H9 (cell line): ENCODE measurements at regions not wholly inside any gene's neighbourhood (a gene's known extent, or its start where the extent isn't known, plus 50 kb on each side); places are given as distances from the start of the nearest gene placed in this dataset.

Source experiments
- DNase-seq: peaks from one replicate; pipeline ENCODE4 v3.0.0-alpha.2; 2017
- H2AFZ ChIP-seq: one replicate; pipeline ENCODE4 v1.6.1; 2013; ENCODE audit warnings: mild to moderate bottlenecking, low read length, control low read depth, moderate library complexity
- H2AK5ac ChIP-seq: 2 replicates; pipeline ENCODE4 v1.6.1; 2013; ENCODE audit warnings: low read length, control low read depth, mixed read lengths; ENCODE audit not compliant: insufficient read length
- H2BK120ac ChIP-seq: one replicate; pipeline ENCODE4 v1.6.1; 2013; ENCODE audit warnings: low read depth, mild to moderate bottlenecking, low read length, control low read depth, inconsistent platforms; ENCODE audit not compliant: poor library complexity, severe bottlenecking
- H2BK12ac ChIP-seq: 2 replicates; pipeline ENCODE4 v1.6.1; 2013; ENCODE audit warnings: low read length, control low read depth, mixed read lengths, low read depth; ENCODE audit not compliant: insufficient read length
- H2BK15ac ChIP-seq: 2 replicates; pipeline ENCODE4 v1.6.1; 2013; ENCODE audit warnings: low read depth, low read length, control low read depth
- H2BK20ac ChIP-seq: one replicate; pipeline ENCODE4 v1.6.1; 2013; ENCODE audit warnings: low read depth, mild to moderate bottlenecking, low read length, control low read depth, inconsistent platforms; ENCODE audit not compliant: poor library complexity, severe bottlenecking
- H2BK5ac ChIP-seq: 2 replicates; pipeline ENCODE4 v1.6.1; 2013; ENCODE audit warnings: low read length, control low read depth, mixed read lengths; ENCODE audit not compliant: insufficient read length
- H3K14ac ChIP-seq: 2 replicates; pipeline ENCODE4 v1.6.1; 2013; ENCODE audit warnings: low read length, control low read depth; ENCODE audit not compliant: insufficient read depth
- H3K18ac ChIP-seq: 2 replicates; pipeline ENCODE4 v1.6.1; 2013; ENCODE audit warnings: low read depth, mild to moderate bottlenecking, mixed read lengths, low read length, control low read depth; ENCODE audit not compliant: insufficient read length
- H3K23ac ChIP-seq: 2 replicates; pipeline ENCODE4 v1.6.1; 2013; ENCODE audit warnings: low read length, control low read depth, mixed read lengths, low read depth; ENCODE audit not compliant: insufficient read length
- H3K23me2 ChIP-seq: 2 replicates; pipeline ENCODE4 v1.6.1; 2013; ENCODE audit warnings: low read depth, mild to moderate bottlenecking, mixed read lengths, low read length, control low read depth; ENCODE audit not compliant: insufficient read length, poor library complexity, severe bottlenecking
- H3K27ac ChIP-seq: 2 replicates; pipeline ENCODE4 v1.5.1; 2013; ENCODE audit warnings: low read length, control low read depth, mixed read lengths, low read depth; ENCODE audit not compliant: insufficient read length
- H3K27me3 ChIP-seq: 2 replicates; pipeline ENCODE4 v1.6.1; 2013; ENCODE audit warnings: low read length, control low read depth, inconsistent platforms; ENCODE audit not compliant: insufficient read depth
- H3K4ac ChIP-seq: 2 replicates; pipeline ENCODE4 v1.6.1; 2013; ENCODE audit warnings: low read depth, mild to moderate bottlenecking, control low read depth, inconsistent platforms, low read length, moderate library complexity
- H3K4me1 ChIP-seq: 2 replicates; pipeline ENCODE4 v1.6.1; 2013; ENCODE audit warnings: low read length, control low read depth, inconsistent platforms; ENCODE audit not compliant: insufficient read depth
- H3K4me2 ChIP-seq: 2 replicates; pipeline ENCODE4 v1.6.1; 2013; ENCODE audit warnings: low read length, control low read depth, mixed read lengths; ENCODE audit not compliant: insufficient read length, insufficient read depth
- H3K56ac ChIP-seq: 2 replicates; pipeline ENCODE4 v1.6.1; 2013; ENCODE audit warnings: low read depth, mild to moderate bottlenecking, mixed read lengths, low read length, control low read depth; ENCODE audit not compliant: insufficient read length
- H3K79me1 ChIP-seq: 2 replicates; pipeline ENCODE4 v1.6.1; 2013; ENCODE audit warnings: low read depth, mild to moderate bottlenecking, moderate library complexity, low read length, control low read depth, inconsistent platforms; ENCODE audit not compliant: insufficient read depth, poor library complexity, severe bottlenecking
- H3K79me2 ChIP-seq: 2 replicates; pipeline ENCODE4 v1.6.1; 2013; ENCODE audit warnings: low read length, control low read depth, inconsistent platforms; ENCODE audit not compliant: insufficient read depth
- H3K9ac ChIP-seq: 2 replicates; pipeline ENCODE4 v1.6.1; 2013; ENCODE audit warnings: low read length, control low read depth, mixed read lengths; ENCODE audit not compliant: insufficient read length; ENCODE audit errors: extremely low read depth
- H3K9me3 ChIP-seq: one replicate; pipeline ENCODE4 v1.6.1; 2013; ENCODE audit warnings: low read depth, low read length, inconsistent platforms; ENCODE audit not compliant: control insufficient read depth
- H3T11ph ChIP-seq: one replicate; pipeline ENCODE4 v1.6.1; 2013; ENCODE audit warnings: mild to moderate bottlenecking, low read length, control low read depth, inconsistent platforms
- H4K20me1 ChIP-seq: one replicate; pipeline ENCODE4 v1.6.1; 2013; ENCODE audit not compliant: control insufficient read depth, insufficient read length, insufficient read depth
- H4K5ac ChIP-seq: 2 replicates; pipeline ENCODE4 v1.6.1; 2013; ENCODE audit warnings: low read depth, mild to moderate bottlenecking, mixed read lengths, low read length, control low read depth; ENCODE audit not compliant: insufficient read length
- H4K8ac ChIP-seq: replicated peaks from 2 replicates; pipeline ENCODE4 v1.6.1; 2013; ENCODE audit warnings: low read length, control low read depth, mixed read lengths, low read depth; ENCODE audit not compliant: insufficient read length
- H4K91ac ChIP-seq: 2 replicates; pipeline ENCODE4 v1.6.1; 2013; ENCODE audit warnings: low read depth, mild to moderate bottlenecking, moderate library complexity, mixed read lengths, low read length, control low read depth; ENCODE audit not compliant: insufficient read length
- H3K27ac Mint-ChIP-seq, 3 experiments: 2 replicates in 2 of 3; 3 replicates in 1 of 3; pipeline ENCODE4 v1.8.0; 2020 to 2021; ENCODE audit warnings: mixed read lengths in 3 of 3, mild to moderate bottlenecking in 1 of 3, moderate library complexity in 1 of 3
- H3K27me3 Mint-ChIP-seq: 2 replicates; pipeline ENCODE4 v1.8.0; 2021; ENCODE audit warnings: low read depth, mild to moderate bottlenecking, moderate library complexity, mixed read lengths
- H3K36me3 Mint-ChIP-seq, 3 experiments: 2 replicates in 2 of 3; 3 replicates in 1 of 3; pipeline ENCODE4 v1.8.0; 2020 to 2021; ENCODE audit warnings: low read depth in 3 of 3, mixed read lengths in 3 of 3; ENCODE audit not compliant: insufficient read depth in 1 of 3
- H3K4me1 Mint-ChIP-seq, 2 experiments: 2 replicates each; pipeline ENCODE4 v1.8.0; 2020; ENCODE audit warnings: mixed read lengths in 2 of 2
- H3K4me3 Mint-ChIP-seq, 2 experiments: 2 replicates in 1 of 2; 3 replicates in 1 of 2; pipeline ENCODE4 v1.8.0; 2020 to 2021; ENCODE audit warnings: mild to moderate bottlenecking in 2 of 2, mixed read lengths in 2 of 2, moderate library complexity in 1 of 2
- H3K9me3 Mint-ChIP-seq, 2 experiments: 2 replicates in 1 of 2; 3 replicates in 1 of 2; pipeline ENCODE4 v1.8.0; 2020; ENCODE audit warnings: mild to moderate bottlenecking in 2 of 2, mixed read lengths in 2 of 2, moderate library complexity in 1 of 2
- WGBS: extraction: QIAGEN DNeasy Blood & Tissue Kit; methylation state at CpG from one replicate; pipeline ENCODE4 v1.1.7; 2013; ENCODE audit warnings: missing lambda C conversion rate, low lambda C conversion rate, mixed read lengths; ENCODE audit not compliant: insufficient read length; ENCODE audit errors: extremely low coverage; 5-methylcytosine and 5-hydroxymethylcytosine counted together
- TF ChIP-seq, protein P1 (sequence below): fragments of 200-600 bp; sonication (generic); conservative IDR thresholded peaks from 3 replicates; pipeline ENCODE4 v1.8.0; 2021; ENCODE audit warnings: antibody characterized with exemption, mild to moderate bottlenecking

DNA sequence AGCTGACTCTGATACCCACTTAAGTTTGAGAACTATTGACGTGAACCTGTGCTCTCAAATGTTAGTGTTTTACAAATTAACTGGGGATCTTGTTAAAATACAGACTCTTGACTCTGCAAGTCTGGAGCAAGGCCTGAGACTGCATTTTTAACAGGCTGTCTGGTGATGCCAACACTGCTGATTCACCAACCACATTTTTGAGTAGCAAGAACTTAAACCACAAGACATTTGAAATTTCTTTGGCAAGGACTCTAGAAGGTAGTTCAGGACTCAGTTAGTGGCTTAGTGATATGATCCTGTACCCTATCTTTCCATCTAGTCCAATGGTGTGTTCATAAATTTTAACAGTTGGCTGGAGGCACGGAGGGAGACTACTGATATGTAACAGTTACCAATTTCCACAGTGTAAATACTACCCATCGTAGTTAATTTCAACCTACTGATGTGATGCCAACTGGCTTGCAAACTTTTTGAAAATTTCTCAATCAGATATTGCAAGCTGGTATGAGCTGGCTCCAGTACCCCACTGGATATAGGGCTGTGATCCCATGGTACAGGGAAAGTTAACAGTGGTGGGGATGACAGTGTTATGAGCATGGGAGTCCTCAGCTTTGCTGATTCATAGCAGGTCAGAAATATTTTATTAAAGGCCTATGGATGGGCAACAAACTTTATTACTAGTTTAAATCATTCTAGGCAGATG is 255.1 kb downstream of the TBC1D4 start:
- no peak overlapping the region for H3K27ac Mint-ChIP-seq
- peaks cover 2 to 5% of the 10 kb centered on the region in 2 experiments; a peak in 2 of 4 replicates for H3K4me1 Mint-ChIP-seq
- H3K4me1 ChIP-seq = no peaks in the 10 kb centered on the region
- no peak overlapping the region for H2AK5ac ChIP-seq
- TF ChIP-seq, protein P1, sequence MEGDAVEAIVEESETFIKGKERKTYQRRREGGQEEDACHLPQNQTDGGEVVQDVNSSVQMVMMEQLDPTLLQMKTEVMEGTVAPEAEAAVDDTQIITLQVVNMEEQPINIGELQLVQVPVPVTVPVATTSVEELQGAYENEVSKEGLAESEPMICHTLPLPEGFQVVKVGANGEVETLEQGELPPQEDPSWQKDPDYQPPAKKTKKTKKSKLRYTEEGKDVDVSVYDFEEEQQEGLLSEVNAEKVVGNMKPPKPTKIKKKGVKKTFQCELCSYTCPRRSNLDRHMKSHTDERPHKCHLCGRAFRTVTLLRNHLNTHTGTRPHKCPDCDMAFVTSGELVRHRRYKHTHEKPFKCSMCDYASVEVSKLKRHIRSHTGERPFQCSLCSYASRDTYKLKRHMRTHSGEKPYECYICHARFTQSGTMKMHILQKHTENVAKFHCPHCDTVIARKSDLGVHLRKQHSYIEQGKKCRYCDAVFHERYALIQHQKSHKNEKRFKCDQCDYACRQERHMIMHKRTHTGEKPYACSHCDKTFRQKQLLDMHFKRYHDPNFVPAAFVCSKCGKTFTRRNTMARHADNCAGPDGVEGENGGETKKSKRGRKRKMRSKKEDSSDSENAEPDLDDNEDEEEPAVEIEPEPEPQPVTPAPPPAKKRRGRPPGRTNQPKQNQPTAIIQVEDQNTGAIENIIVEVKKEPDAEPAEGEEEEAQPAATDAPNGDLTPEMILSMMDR = no peak
- no peak overlapping the region for H3K23ac ChIP-seq
- H3K4ac ChIP-seq = no peak overlapping the region
- no peaks in the 10 kb centered on the region for H3K36me3 Mint-ChIP-seq
- H3K4me2 ChIP-seq = no peak overlapping the region
- no peaks in the 10 kb centered on the region for H4K20me1 ChIP-seq
- no peak overlapping the region for H2BK120ac ChIP-seq
- H4K8ac ChIP-seq = no peak overlapping the region
- no peak overlapping the region for H2BK5ac ChIP-seq
- H3K27ac ChIP-seq = no peak overlapping the region
- H3K9me3 Mint-ChIP-seq = no peaks in the 10 kb centered on the region
- no peaks in the 10 kb centered on the region for H3K9me3 ChIP-seq
- H3K56ac ChIP-seq = no peak overlapping the region
- H2BK15ac ChIP-seq = no peak overlapping the region
- no peaks in the 10 kb centered on the region; the same call in 1 of the 2 replicates for H3K27me3 Mint-ChIP-seq
- H3K9ac ChIP-seq = no peak overlapping the region
- no CpG with 5 or more reads among the region's 3 CpGs for WGBS
- H2BK20ac ChIP-seq = no peak overlapping the region
- H4K5ac ChIP-seq = no peak overlapping the region
- H3T11ph ChIP-seq = no peak overlapping the region
- H3K23me2 ChIP-seq = no peaks in the 10 kb centered on the region
- H2BK12ac ChIP-seq = no peak overlapping the region
- no peaks in the 10 kb centered on the region for H3K27me3 ChIP-seq
- H3K14ac ChIP-seq = no peak overlapping the region
- H3K4me3 Mint-ChIP-seq = no peak overlapping the region
- H3K79me1 ChIP-seq = no peaks in the 10 kb centered on the region
- no peak overlapping the region for H4K91ac ChIP-seq
- H2AFZ ChIP-seq = no peak overlapping the region
- no peak overlapping the region for H3K18ac ChIP-seq
- no peak for DNase-seq
- H3K79me2 ChIP-seq = no peaks in the 10 kb centered on the region
